DND-41 (cell line): ENCODE measurements at regions not wholly inside any gene's neighbourhood (a gene's known extent, or its start where the extent isn't known, plus 50 kb on each side); places are given as distances from the start of the nearest gene placed in this dataset.

Source experiments
- ATAC-seq: fragments of 200-7000 bp; cut with Tn5 transposase; 3 replicates; pipeline ENCODE4 v1.9.1; 2021; ENCODE audit warnings: low read depth; ENCODE audit not compliant: insufficient read depth
- DNase-seq: peaks from one replicate; pipeline ENCODE4 v3.0.0-alpha.2; 2020
- H2AFZ ChIP-seq: 2 replicates; pipeline ENCODE4 v1.6.0; 2012; ENCODE audit warnings: low read depth, low read length
- H3K27ac ChIP-seq: 2 replicates; pipeline ENCODE4 v1.5.1; 2012; ENCODE audit warnings: low read length, inconsistent platforms
- H3K27me3 ChIP-seq: fragments of 200-600 bp; sonication (generic); 2 replicates; pipeline ENCODE4 v1.6.0; 2012; ENCODE audit warnings: low read length, mild to moderate bottlenecking, inconsistent platforms; ENCODE audit not compliant: insufficient read depth, poor library complexity
- H3K36me3 ChIP-seq: 2 replicates; pipeline ENCODE4 v1.5.1; 2012; ENCODE audit warnings: low read length, inconsistent platforms; ENCODE audit not compliant: insufficient read depth
- H3K4me1 ChIP-seq: 2 replicates; pipeline ENCODE4 v1.5.1; 2012; ENCODE audit warnings: mild to moderate bottlenecking, low read length; ENCODE audit not compliant: insufficient read depth
- H3K4me2 ChIP-seq: 2 replicates; pipeline ENCODE4 v1.6.0; 2012; ENCODE audit warnings: mild to moderate bottlenecking, moderate library complexity, low read length, inconsistent platforms; ENCODE audit not compliant: insufficient read depth
- H3K4me3 ChIP-seq, 2 experiments: fragments of 200-600 bp in 1 of 2; shearing (Covaris generic) in 1 of 2; 2 replicates each; pipeline ENCODE4 v1.5.1; 2012 to 2016; ENCODE audit warnings: inconsistent platforms in 2 of 2, low read length in 2 of 2, mild to moderate bottlenecking in 2 of 2, low read depth in 1 of 2, moderate library complexity in 1 of 2
- H3K79me2 ChIP-seq: 2 replicates; pipeline ENCODE4 v1.6.0; 2012; ENCODE audit warnings: low read length, inconsistent platforms; ENCODE audit not compliant: insufficient read depth
- H3K9ac ChIP-seq: 2 replicates; pipeline ENCODE4 v1.6.0; 2012; ENCODE audit warnings: low read depth, mild to moderate bottlenecking, inconsistent platforms, low read length, moderate library complexity
- H3K9me3 ChIP-seq: 2 replicates; pipeline ENCODE4 v1.5.1; 2012; ENCODE audit warnings: low read length, moderate library complexity, mild to moderate bottlenecking, inconsistent platforms; ENCODE audit not compliant: insufficient read depth, severe bottlenecking
- H4K20me1 ChIP-seq: 2 replicates; pipeline ENCODE4 v1.6.0; 2012; ENCODE audit warnings: low read length; ENCODE audit not compliant: insufficient read depth
- EZH2 ChIP-seq: IDR thresholded peaks from 3 replicates; pipeline ENCODE4 v1.6.1; 2012; ENCODE audit warnings: borderline replicate concordance, low read depth, mild to moderate bottlenecking, moderate library complexity, low read length, inconsistent platforms; ENCODE audit not compliant: severe bottlenecking
- TF ChIP-seq, protein P1 (sequence below): IDR thresholded peaks from 2 replicates; pipeline ENCODE4 v1.5.1; 2012; ENCODE audit warnings: borderline replicate concordance, low read length, moderate library complexity, mild to moderate bottlenecking; ENCODE audit not compliant: poor library complexity, severe bottlenecking; ENCODE audit errors: extremely low read depth

DNA sequence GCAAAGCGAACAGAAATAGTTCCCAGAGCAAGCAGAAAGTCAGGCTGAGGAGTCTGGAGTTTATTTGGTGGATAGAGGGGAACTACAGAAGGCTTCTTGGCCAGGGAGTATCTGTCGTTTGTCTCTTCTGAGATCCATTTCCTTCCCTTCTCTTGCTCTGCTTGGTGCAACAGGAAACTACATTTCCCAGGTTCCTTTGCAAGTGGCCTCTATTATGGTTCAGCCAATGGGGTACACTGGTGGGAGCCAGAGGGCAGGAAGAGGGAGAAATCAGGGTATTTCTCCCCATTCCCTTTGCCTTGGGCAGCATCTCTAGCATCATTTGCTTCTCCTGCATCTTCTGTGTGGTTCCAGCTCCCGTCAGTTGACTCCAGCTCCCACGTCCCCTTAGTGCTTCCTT, 142.1 kb downstream of the BCOR start:
- DNase-seq (peak; percentile 30), ATAC-seq (peak; percentile 83)
- Histone ChIP-seq H3K9ac (no peak overlapping the region), H3K4me3 (no peak overlapping the region), H3K36me3 (no peaks in the 10 kb centered on the region), H3K9me3 (no peaks in the 10 kb centered on the region), H3K79me2 (no peaks in the 10 kb centered on the region), H3K27me3 (no peaks in the 10 kb centered on the region), H4K20me1 (no peaks in the 10 kb centered on the region), H3K4me2 (no peak overlapping the region), H3K4me1 (peaks cover 23% of the 10 kb centered on the region), H2AFZ (peak overlapping the region; percentile 65), H3K27ac (no peak overlapping the region)
- TF ChIP-seq EZH2: no peak
- TF ChIP-seq, protein P1, sequence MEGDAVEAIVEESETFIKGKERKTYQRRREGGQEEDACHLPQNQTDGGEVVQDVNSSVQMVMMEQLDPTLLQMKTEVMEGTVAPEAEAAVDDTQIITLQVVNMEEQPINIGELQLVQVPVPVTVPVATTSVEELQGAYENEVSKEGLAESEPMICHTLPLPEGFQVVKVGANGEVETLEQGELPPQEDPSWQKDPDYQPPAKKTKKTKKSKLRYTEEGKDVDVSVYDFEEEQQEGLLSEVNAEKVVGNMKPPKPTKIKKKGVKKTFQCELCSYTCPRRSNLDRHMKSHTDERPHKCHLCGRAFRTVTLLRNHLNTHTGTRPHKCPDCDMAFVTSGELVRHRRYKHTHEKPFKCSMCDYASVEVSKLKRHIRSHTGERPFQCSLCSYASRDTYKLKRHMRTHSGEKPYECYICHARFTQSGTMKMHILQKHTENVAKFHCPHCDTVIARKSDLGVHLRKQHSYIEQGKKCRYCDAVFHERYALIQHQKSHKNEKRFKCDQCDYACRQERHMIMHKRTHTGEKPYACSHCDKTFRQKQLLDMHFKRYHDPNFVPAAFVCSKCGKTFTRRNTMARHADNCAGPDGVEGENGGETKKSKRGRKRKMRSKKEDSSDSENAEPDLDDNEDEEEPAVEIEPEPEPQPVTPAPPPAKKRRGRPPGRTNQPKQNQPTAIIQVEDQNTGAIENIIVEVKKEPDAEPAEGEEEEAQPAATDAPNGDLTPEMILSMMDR: no peak

DNA sequence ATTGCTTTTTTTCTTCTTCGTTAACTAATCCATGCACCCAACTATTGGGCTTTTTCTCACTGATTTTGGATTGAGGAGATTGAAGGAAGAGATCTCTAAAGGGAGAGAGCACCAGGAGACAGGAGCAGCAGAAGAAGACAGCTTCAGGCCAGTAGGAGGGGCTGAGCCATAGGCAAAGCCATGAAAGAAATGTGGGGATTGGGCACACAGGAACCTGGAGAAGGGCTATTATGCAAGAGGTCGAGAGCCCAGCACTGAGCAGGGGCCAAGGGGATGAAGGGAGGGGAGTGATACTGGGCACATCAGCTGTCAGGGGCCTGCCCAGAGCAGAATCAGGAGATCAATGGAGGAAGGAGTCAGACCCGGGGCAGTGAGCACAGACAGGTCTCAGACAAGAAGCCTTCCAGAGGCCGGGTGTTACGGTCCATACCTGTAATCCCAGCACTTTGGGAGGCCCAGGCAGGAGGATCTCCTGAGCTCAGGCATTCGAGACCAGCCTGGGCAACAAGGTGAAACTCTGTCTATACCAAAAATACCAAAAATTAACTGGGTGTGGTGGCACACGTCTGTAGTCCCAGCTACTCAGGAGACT, 140.9 kb downstream of the BCOR start:
- no peak overlapping the region for H3K4me2 ChIP-seq
- no peaks in the 10 kb centered on the region for H3K79me2 ChIP-seq
- no peak overlapping the region for H3K4me3 ChIP-seq
- peaks cover 23% of the 10 kb centered on the region for H3K4me1 ChIP-seq
- H2AFZ ChIP-seq: no peak overlapping the region
- no peak for DNase-seq
- H3K27ac ChIP-seq: no peak overlapping the region
- H4K20me1 ChIP-seq: no peaks in the 10 kb centered on the region
- H3K36me3 ChIP-seq: no peaks in the 10 kb centered on the region
- no peak overlapping the region for H3K9ac ChIP-seq
- no peaks in the 10 kb centered on the region for H3K9me3 ChIP-seq
- TF ChIP-seq EZH2: no peak
- H3K27me3 ChIP-seq: no peaks in the 10 kb centered on the region
- no peak for ATAC-seq

DNA sequence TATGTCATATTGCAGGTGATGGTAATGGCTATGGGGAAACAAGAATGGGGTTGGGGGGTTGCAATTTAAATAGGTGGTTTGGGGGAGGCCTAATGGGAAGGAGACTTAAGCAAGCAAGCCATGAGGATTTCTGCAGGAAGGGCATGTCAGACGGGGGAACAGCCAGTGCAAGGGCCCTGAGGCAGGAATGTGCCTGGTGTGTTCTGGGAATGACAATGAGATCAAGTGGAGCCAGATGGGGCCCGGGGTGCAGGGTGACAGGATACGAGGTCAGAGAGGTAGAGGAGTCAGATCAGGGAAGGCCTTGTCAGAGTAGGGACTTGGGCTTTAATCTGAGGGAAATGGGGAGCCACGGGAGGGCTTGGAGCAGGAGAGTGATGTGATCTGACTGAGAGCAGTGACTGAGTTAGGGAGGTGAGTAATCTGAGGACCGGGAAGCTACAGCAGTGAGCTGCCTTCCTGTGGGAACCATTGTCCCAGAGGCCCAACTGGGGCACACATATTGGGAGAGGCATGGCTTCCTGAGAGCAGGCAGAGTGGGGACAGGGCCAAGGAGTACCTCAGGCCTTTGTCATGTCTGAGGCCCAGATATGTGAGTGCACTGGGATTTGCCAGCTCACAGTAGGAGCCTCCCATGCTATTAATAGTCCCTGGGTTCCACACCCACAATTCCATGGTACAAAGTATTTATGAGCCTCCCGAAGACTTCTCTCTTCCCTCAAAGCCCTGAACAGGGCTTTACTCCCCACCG, 139.8 kb downstream of the BCOR start:
- no peak overlapping the region for H2AFZ ChIP-seq
- H3K9me3 ChIP-seq: no peaks in the 10 kb centered on the region
- no peak overlapping the region for H3K27ac ChIP-seq
- no peak for ATAC-seq
- H3K27me3 ChIP-seq: no peaks in the 10 kb centered on the region
- TF ChIP-seq, protein P1: no peak
- TF ChIP-seq EZH2: no peak
- DNase-seq: no peak
- H3K9ac ChIP-seq: no peak overlapping the region
- no peaks in the 10 kb centered on the region for H3K79me2 ChIP-seq
- no peaks in the 10 kb centered on the region for H4K20me1 ChIP-seq
- no peak overlapping the region for H3K4me3 ChIP-seq
- no peak overlapping the region for H3K4me2 ChIP-seq
- H3K4me1 ChIP-seq: peaks cover 19% of the 10 kb centered on the region
- H3K36me3 ChIP-seq: no peaks in the 10 kb centered on the region

DNA sequence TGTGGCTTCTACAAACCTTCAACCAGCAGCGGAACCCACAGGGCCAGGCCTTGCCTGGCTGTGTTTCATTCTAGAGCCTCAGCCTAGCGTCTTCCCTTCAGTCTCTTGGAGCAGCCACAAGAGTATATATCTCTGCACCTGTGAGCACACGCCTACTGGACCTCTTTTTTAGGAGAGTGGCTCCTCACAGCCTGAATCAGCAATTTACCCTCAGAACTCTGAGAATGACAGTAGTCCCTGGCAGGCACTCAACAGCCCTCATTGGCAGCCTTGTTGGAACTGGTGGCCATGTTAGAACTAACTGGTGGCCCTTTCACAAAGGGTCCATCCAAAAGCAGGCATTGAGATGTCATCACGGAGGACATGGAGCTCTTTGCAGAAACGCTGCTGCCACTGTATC, 138.9 kb downstream of the BCOR start:
- Histone ChIP-seq H3K79me2 (no peaks in the 10 kb centered on the region), H3K9ac (no peak overlapping the region), H4K20me1 (no peaks in the 10 kb centered on the region), H3K9me3 (no peaks in the 10 kb centered on the region), H2AFZ (no peak overlapping the region), H3K4me2 (no peak overlapping the region), H3K27me3 (no peaks in the 10 kb centered on the region), H3K36me3 (no peaks in the 10 kb centered on the region), H3K27ac (no peak overlapping the region), H3K4me3 (no peak overlapping the region), H3K4me1 (peaks cover 10% of the 10 kb centered on the region)
- DNase-seq: no peak
- TF ChIP-seq, protein P1: no peak
- no peak for TF ChIP-seq EZH2
- no peak for ATAC-seq
